ENCODE measurements at regions not wholly inside any gene's neighbourhood (a gene's known extent, or its start where the extent isn't known, plus 50 kb on each side); places are given as distances from the start of the nearest gene placed in this dataset.

DNA sequence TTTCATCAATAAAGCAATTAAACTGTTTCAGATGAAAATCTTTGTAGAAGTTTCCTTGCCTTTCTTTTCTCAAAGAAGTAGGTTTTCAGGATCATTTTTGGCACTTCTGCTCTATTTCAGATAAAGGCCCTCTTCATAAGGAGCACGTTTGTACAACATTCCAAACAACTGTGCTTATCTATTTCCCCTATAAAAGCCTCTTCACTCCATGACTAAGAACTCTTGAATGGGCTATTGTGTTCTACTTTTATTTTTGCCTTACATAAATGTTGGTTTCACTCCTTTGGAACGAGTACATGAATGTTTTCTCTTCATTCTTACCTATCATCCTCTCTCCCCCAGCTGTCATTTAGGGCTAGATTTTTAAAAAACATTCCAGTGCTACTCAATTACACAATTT lies 288.0 kb upstream of the PPP1R2C start:
- no peak for TF ChIP-seq EZH2 (IDR thresholded peaks at IDR 0.05)
- TF ChIP-seq FOXP2 (optimal IDR thresholded peaks at IDR 0.05; ENCODE audit: control extremely low read depth, extremely low read length, insufficient read depth): no peak
- TF ChIP-seq POLR2AphosphoS5 (IDR thresholded peaks at IDR 0.05; ENCODE audit: borderline replicate concordance, low read depth, low read length): no peak

Measured in SK-N-MC (cell line).